CD8-positive, alpha-beta memory T cell (primary cell): ENCODE measurements at regions not wholly inside any gene's neighbourhood (a gene's known extent, or its start where the extent isn't known, plus 50 kb on each side); places are given as distances from the start of the nearest gene placed in this dataset.

Experiments used
- CTCF ChIA-PET: fragments of 350-600 bp; sonication (Branson Sonifier 250); formaldehyde crosslinking; loops from one replicate; lab custom pipeline; 2021; ENCODE audit warnings: antibody characterized with exemption; lab: Charles Lee
- POLR2A ChIA-PET: fragments of 350-600 bp; sonication (Branson Sonifier 250); formaldehyde crosslinking; loops from one replicate; lab custom pipeline; 2021; ENCODE audit warnings: antibody characterized with exemption; lab: Charles Lee
- DNase-seq, 5 donors: peaks; one replicate each; pipeline versions ENCODE4 v3.0.0 to v3.0.0-alpha.2; 2020 to 2022; ENCODE audit warnings: mixed read lengths in 1 of 5
- H3K27ac ChIP-seq: one replicate; pipeline ENCODE4 v1.7.0; 2013; ENCODE audit warnings: low read depth, mild to moderate bottlenecking, low read length, moderate library complexity
- H3K27me3 ChIP-seq: 2 replicates; pipeline ENCODE4 v1.7.0; 2013; ENCODE audit warnings: low read length, mild to moderate bottlenecking; ENCODE audit not compliant: insufficient read depth, poor library complexity, severe bottlenecking
- H3K36me3 ChIP-seq: 2 replicates; pipeline ENCODE4 v1.7.0; 2013; ENCODE audit warnings: mild to moderate bottlenecking, low read length, moderate library complexity; ENCODE audit not compliant: insufficient read depth
- H3K4me1 ChIP-seq: 2 replicates; pipeline ENCODE4 v1.7.0; 2013; ENCODE audit warnings: mild to moderate bottlenecking, low read length, moderate library complexity; ENCODE audit not compliant: insufficient read depth
- H3K4me3 ChIP-seq: 2 replicates; pipeline ENCODE4 v1.7.0; 2013; ENCODE audit warnings: mild to moderate bottlenecking, low read length
- H3K9me3 ChIP-seq: 2 replicates; pipeline ENCODE4 v1.7.0; 2013; ENCODE audit warnings: mild to moderate bottlenecking, low read length
- H3K27ac Mint-ChIP-seq, 8 donors: one replicate each; pipeline ENCODE4 v1.8.0; 2020 to 2021; ENCODE audit warnings: mixed read lengths in 8 of 8, mild to moderate bottlenecking in 6 of 8, inconsistent platforms in 3 of 8, moderate library complexity in 3 of 8
- H3K27me3 Mint-ChIP-seq, 2 donors: one replicate each; pipeline ENCODE4 v1.8.0; 2020 to 2021; ENCODE audit warnings: mixed read lengths in 2 of 2, mild to moderate bottlenecking in 1 of 2, moderate library complexity in 1 of 2
- H3K36me3 Mint-ChIP-seq, 3 donors: one replicate each; pipeline ENCODE4 v1.8.0; 2020 to 2021; ENCODE audit warnings: mixed read lengths in 3 of 3, inconsistent platforms in 1 of 3, mild to moderate bottlenecking in 1 of 3
- H3K4me1 Mint-ChIP-seq, 3 donors: one replicate each; pipeline ENCODE4 v1.8.0; 2020 to 2021; ENCODE audit warnings: mixed read lengths in 3 of 3, inconsistent platforms in 1 of 3, mild to moderate bottlenecking in 1 of 3
- H3K4me3 Mint-ChIP-seq, 7 donors: one replicate each; pipeline ENCODE4 v1.8.0; 2020 to 2021; ENCODE audit warnings: mixed read lengths in 7 of 7, mild to moderate bottlenecking in 6 of 7, moderate library complexity in 4 of 7, inconsistent platforms in 2 of 7
- H3K9me3 Mint-ChIP-seq, 5 donors: one replicate each; pipeline ENCODE4 v1.8.0; 2020 to 2022; ENCODE audit warnings: mixed read lengths in 5 of 5, mild to moderate bottlenecking in 3 of 5, moderate library complexity in 2 of 5, inconsistent platforms in 1 of 5

GRCh38 chr5:44189255-44189654 lies 200.0 kb downstream of the FGF10 start:
- Mint-ChIP-seq H3K36me3 (no peaks in the 10 kb centered on the region), H3K4me1 (no peaks in the 10 kb centered on the region), H3K4me3 (no peak overlapping the region), H3K27ac (no peak overlapping the region), H3K9me3 (peaks cover 5 to 23% (median 9%) of the 10 kb centered on the region in 5 donors), H3K27me3 (no peaks in the 10 kb centered on the region)
- ChIA-PET CTCF (no interaction called here), POLR2A (no interaction called here)
- Histone ChIP-seq H3K27me3 (no peaks in the 10 kb centered on the region), H3K9me3 (no peaks in the 10 kb centered on the region), H3K27ac (no peak overlapping the region), H3K4me3 (no peak overlapping the region), H3K4me1 (no peaks in the 10 kb centered on the region), H3K36me3 (no peaks in the 10 kb centered on the region)
- no peak for DNase-seq

GRCh38 chr5:44187973-44188372 lies 201.2 kb downstream of the FGF10 start:
- no peak for DNase-seq
- H3K4me1 Mint-ChIP-seq, result no peaks in the 10 kb centered on the region
- Histone ChIP-seq H3K4me1 (no peaks in the 10 kb centered on the region), H3K27me3 (no peaks in the 10 kb centered on the region), H3K9me3 (no peaks in the 10 kb centered on the region), H3K27ac (no peak overlapping the region), H3K36me3 (no peaks in the 10 kb centered on the region), H3K4me3 (no peak overlapping the region)
- H3K4me3 Mint-ChIP-seq, result no peak overlapping the region
- no peak overlapping the region for H3K27ac Mint-ChIP-seq
- CTCF ChIA-PET, result no interaction called here
- no peaks in the 10 kb centered on the region for H3K27me3 Mint-ChIP-seq
- POLR2A ChIA-PET, result no interaction called here
- H3K9me3 Mint-ChIP-seq, result peaks cover 4 to 17% (median 6%) of the 10 kb centered on the region in 5 donors
- no peaks in the 10 kb centered on the region for H3K36me3 Mint-ChIP-seq

- no peak overlapping the region for H3K4me3 Mint-ChIP-seq
- POLR2A ChIA-PET, result no interaction called here
- peaks cover 0 to 1% of the 10 kb centered on the region in 2 donors for H3K27me3 Mint-ChIP-seq
Observed at GRCh38 chr5:44183753-44184152, 205.5 kb downstream of the FGF10 start.

GRCh38 chr5:44183312-44183711 lies 205.9 kb downstream of the FGF10 start:
- CTCF ChIA-PET, result no interaction called here

More at GRCh38 chr5:44183753-44184152, 205.5 kb downstream of the FGF10 start:
- Histone ChIP-seq H3K4me3 (no peak overlapping the region), H3K27me3 (no peaks in the 10 kb centered on the region), H3K27ac (no peak overlapping the region), H3K36me3 (no peaks in the 10 kb centered on the region), H3K4me1 (no peaks in the 10 kb centered on the region), H3K9me3 (no peaks in the 10 kb centered on the region)
- CTCF ChIA-PET, result no interaction called here
- no peak overlapping the region for H3K27ac Mint-ChIP-seq
- H3K9me3 Mint-ChIP-seq, result peaks cover 4 to 17% (median 7%) of the 10 kb centered on the region in 5 donors
- no peaks in the 10 kb centered on the region for H3K4me1 Mint-ChIP-seq
- DNase-seq, result no peak
- H3K36me3 Mint-ChIP-seq, result no peaks in the 10 kb centered on the region

GRCh38 chr5:44178414-44178813 lies 210.8 kb downstream of the FGF10 start:
- no peaks in the 10 kb centered on the region for H3K4me1 ChIP-seq
- H3K9me3 Mint-ChIP-seq, result peaks cover 4 to 28% (median 12%) of the 10 kb centered on the region in 5 donors
- DNase-seq, result no peak
- H3K27ac ChIP-seq, result no peak overlapping the region
- H3K27ac Mint-ChIP-seq, result no peak overlapping the region
- H3K9me3 ChIP-seq, result no peaks in the 10 kb centered on the region
- POLR2A ChIA-PET, result no interaction called here
- H3K4me3 ChIP-seq, result no peak overlapping the region
- H3K36me3 Mint-ChIP-seq, result no peaks in the 10 kb centered on the region
- CTCF ChIA-PET, result no interaction called here
- H3K4me1 Mint-ChIP-seq, result no peaks in the 10 kb centered on the region
- H3K4me3 Mint-ChIP-seq, result no peak overlapping the region
- no peaks in the 10 kb centered on the region for H3K27me3 ChIP-seq
- H3K36me3 ChIP-seq, result no peaks in the 10 kb centered on the region
- peaks cover 0 to 1% of the 10 kb centered on the region in 2 donors for H3K27me3 Mint-ChIP-seq

More at GRCh38 chr5:44183312-44183711, 205.9 kb downstream of the FGF10 start:
- POLR2A ChIA-PET, result no interaction called here
- Mint-ChIP-seq H3K4me1 (no peaks in the 10 kb centered on the region), H3K4me3 (no peak overlapping the region), H3K9me3 (peaks cover 4 to 17% (median 7%) of the 10 kb centered on the region in 5 donors), H3K27ac (no peak overlapping the region), H3K36me3 (no peaks in the 10 kb centered on the region), H3K27me3 (peaks cover 0 to 1% of the 10 kb centered on the region in 2 donors)
- no peaks in the 10 kb centered on the region for H3K27me3 ChIP-seq
- H3K4me1 ChIP-seq, result no peaks in the 10 kb centered on the region
- H3K36me3 ChIP-seq, result no peaks in the 10 kb centered on the region
- no peak overlapping the region for H3K4me3 ChIP-seq
- DNase-seq, result no peak
- no peaks in the 10 kb centered on the region for H3K9me3 ChIP-seq
- H3K27ac ChIP-seq, result no peak overlapping the region

- Histone ChIP-seq H3K9me3 (no peaks in the 10 kb centered on the region), H3K4me1 (no peaks in the 10 kb centered on the region), H3K36me3 (no peaks in the 10 kb centered on the region), H3K27ac (no peak overlapping the region), H3K4me3 (no peak overlapping the region), H3K27me3 (no peaks in the 10 kb centered on the region)
- CTCF ChIA-PET, result no interaction called here
- POLR2A ChIA-PET, result no interaction called here
- no peak for DNase-seq
- no peak overlapping the region for H3K4me3 Mint-ChIP-seq
- H3K27ac Mint-ChIP-seq, result no peak overlapping the region
- H3K36me3 Mint-ChIP-seq, result no peaks in the 10 kb centered on the region
- H3K9me3 Mint-ChIP-seq, result peaks cover under 1 to 14% (median 9%) of the 10 kb centered on the region in 5 donors
- no peaks in the 10 kb centered on the region for H3K27me3 Mint-ChIP-seq
- H3K4me1 Mint-ChIP-seq, result no peaks in the 10 kb centered on the region
Observed at GRCh38 chr5:44167540-44167939, 221.7 kb downstream of the FGF10 start.

GRCh38 chr5:44160369-44160768 lies 228.9 kb downstream of the FGF10 start:
- POLR2A ChIA-PET, result no interaction called here

GRCh38 chr5:44150075-44150723 lies 239.0 kb downstream of the FGF10 start:
- ChIA-PET CTCF (no interaction called here), POLR2A (no interaction called here)
- Histone ChIP-seq H3K9me3 (no peaks in the 10 kb centered on the region), H3K27ac (no peak overlapping the region), H3K4me1 (no peaks in the 10 kb centered on the region), H3K4me3 (no peak overlapping the region), H3K27me3 (no peaks in the 10 kb centered on the region), H3K36me3 (no peaks in the 10 kb centered on the region)
- Mint-ChIP-seq H3K9me3 (peaks cover 9 to 19% (median 15%) of the 10 kb centered on the region in 5 donors), H3K36me3 (no peaks in the 10 kb centered on the region), H3K4me1 (no peaks in the 10 kb centered on the region), H3K27me3 (no peaks in the 10 kb centered on the region), H3K4me3 (no peak overlapping the region), H3K27ac (no peak overlapping the region)
- no peak for DNase-seq

More at GRCh38 chr5:44160369-44160768, 228.9 kb downstream of the FGF10 start:
- H3K36me3 Mint-ChIP-seq, result no peaks in the 10 kb centered on the region
- no peak overlapping the region for H3K27ac Mint-ChIP-seq
- CTCF ChIA-PET, result no interaction called here
- no peaks in the 10 kb centered on the region for H3K27me3 Mint-ChIP-seq
- no peaks in the 10 kb centered on the region for H3K4me1 ChIP-seq
- no peaks in the 10 kb centered on the region for H3K4me1 Mint-ChIP-seq
- no peak overlapping the region for H3K4me3 ChIP-seq
- H3K9me3 ChIP-seq, result no peaks in the 10 kb centered on the region
- no peaks in the 10 kb centered on the region for H3K27me3 ChIP-seq
- DNase-seq, result no peak
- H3K9me3 Mint-ChIP-seq, result peaks cover 10 to 21% (median 14%) of the 10 kb centered on the region in 5 donors
- no peak overlapping the region for H3K4me3 Mint-ChIP-seq
- H3K36me3 ChIP-seq, result no peaks in the 10 kb centered on the region
- no peak overlapping the region for H3K27ac ChIP-seq
